ENCODE measurements at regions not wholly inside any gene's neighbourhood (a gene's known extent, or its start where the extent isn't known, plus 50 kb on each side); places are given as distances from the start of the nearest gene placed in this dataset.

DNA sequence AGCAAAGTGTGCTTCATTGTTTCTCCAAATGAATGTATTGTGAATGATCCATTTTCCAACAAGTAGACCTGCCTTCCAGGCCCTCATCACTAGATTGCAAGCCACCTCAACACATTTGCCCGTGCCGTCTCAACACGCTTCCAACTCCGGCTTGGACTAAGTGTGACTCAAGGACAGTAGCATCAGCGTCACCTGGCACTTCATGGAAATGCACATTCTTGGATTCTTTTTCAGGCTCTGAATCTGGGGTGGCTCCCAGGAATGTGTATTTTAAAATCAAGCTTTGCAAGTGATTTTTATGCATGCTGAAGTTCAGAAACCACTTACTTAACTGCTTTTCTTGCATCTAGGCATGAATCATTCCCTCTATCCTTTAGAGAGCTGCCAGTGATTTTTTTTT is 129.6 kb upstream of the EEF1E1 start:
- H3K9me3 Mint-ChIP-seq, result no peaks in the 10 kb centered on the region
- intact Hi-C loops (cut with micrococcal nuclease), result no loop called here
- no peak for DNase-seq

DNA sequence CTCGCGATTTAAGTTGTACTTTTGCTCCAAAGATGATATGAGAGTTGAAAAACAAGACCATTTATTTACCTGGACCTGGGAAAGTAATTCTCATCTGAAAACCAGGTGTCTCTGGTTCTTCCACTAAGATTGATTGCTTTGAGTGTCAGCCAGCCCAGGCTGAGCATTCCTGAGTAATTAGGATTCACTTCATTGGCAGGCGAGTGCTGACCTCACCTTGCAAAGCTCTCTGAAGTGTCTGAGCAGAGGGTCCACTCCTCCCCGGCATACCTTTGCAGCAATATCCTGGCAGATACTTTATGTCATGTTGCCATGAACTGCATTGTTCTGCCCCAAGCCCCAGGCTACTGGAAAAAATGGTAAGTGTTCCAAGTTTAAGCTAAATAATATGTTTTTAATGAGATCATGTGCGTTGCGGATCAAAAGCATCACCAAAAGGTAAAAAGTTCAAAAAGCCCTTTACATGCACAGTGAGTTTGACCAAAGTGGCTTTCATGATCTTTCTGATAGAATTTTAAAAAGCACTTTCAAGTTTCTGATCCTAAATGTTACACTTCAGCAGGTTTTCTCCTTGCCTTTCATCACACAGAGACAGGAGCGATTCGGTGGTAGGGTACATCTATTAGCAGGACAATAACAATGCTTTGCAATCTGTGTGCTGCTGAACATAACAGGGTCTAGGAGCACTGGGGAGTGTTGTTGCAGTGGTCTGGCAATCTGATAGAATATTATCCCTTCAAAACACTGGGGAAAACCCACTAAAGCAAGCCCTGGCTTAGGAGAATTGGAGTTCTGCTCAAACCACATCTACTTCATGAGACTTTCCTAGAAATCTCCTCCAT is 127.8 kb upstream of the EEF1E1 start:
- no peak for DNase-seq
- CTCF ChIA-PET, result interaction anchor here (1.4 to 2.3 kb wide), 2 partner anchors 11 to 99 kb away, joined by 3 to 14 read pairs; no protein-coding TSS in a partner anchor
- no peaks in the 10 kb centered on the region for H3K4me1 Mint-ChIP-seq (ENCODE audit: low read depth)
- no peaks in the 10 kb centered on the region for H3K36me3 Mint-ChIP-seq (ENCODE audit: low read depth)
- no peaks in the 10 kb centered on the region for H3K9me3 Mint-ChIP-seq
- intact Hi-C loops (cut with micrococcal nuclease), result loop anchor here (10.0 kb wide), 1 partner anchor 315 kb away; the partner anchor contains the start of gene TXNDC5
- H3K27me3 Mint-ChIP-seq (ENCODE audit: low read depth), result peaks cover 1% of the 10 kb centered on the region
- no peak overlapping the region for H3K27ac Mint-ChIP-seq
- no peak overlapping the region for H3K4me3 Mint-ChIP-seq

More for the DNA sequence above, 129.6 kb upstream of the EEF1E1 start:
- Mint-ChIP-seq H3K27ac (no peak overlapping the region), H3K4me1 (ENCODE audit: low read depth) (no peaks in the 10 kb centered on the region), H3K4me3 (no peak overlapping the region), H3K27me3 (ENCODE audit: low read depth) (peaks cover 4% of the 10 kb centered on the region), H3K36me3 (ENCODE audit: low read depth) (no peaks in the 10 kb centered on the region)
- CTCF ChIA-PET, result no interaction called here

DNA sequence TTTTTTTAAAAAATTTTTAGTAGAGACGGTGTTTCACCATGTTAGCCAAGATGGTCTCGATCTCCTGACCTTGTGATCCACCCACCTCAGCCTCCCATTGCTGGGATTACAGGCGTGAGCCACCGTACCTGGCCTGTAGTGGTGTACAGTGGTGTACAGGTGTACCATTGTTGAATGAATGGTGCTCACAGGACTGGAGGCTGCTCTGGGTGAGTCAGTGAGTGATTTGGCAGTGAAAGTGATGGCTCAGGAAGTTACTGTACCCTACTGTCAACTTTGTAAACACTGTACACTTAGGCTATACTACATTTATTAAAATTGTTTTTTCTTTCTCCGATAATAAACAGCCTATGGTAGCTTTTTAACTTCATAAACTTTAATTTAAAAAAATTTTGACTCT is 122.8 kb upstream of the EEF1E1 start:
- CTCF ChIA-PET, result interaction anchor here (1.3 kb wide), 1 partner anchor 94 kb away, joined by 6 read pairs; no protein-coding TSS in a partner anchor
- intact Hi-C loops (cut with micrococcal nuclease), result loop anchor here (10.0 kb wide), 1 partner anchor 310 kb away; the partner anchor contains the start of gene TXNDC5
- Mint-ChIP-seq H3K27ac (no peak overlapping the region), H3K4me3 (no peak overlapping the region), H3K9me3 (no peaks in the 10 kb centered on the region), H3K27me3 (ENCODE audit: low read depth) (no peaks in the 10 kb centered on the region), H3K4me1 (ENCODE audit: low read depth) (no peaks in the 10 kb centered on the region), H3K36me3 (ENCODE audit: low read depth) (no peaks in the 10 kb centered on the region)
- DNase-seq, result no peak

DNA sequence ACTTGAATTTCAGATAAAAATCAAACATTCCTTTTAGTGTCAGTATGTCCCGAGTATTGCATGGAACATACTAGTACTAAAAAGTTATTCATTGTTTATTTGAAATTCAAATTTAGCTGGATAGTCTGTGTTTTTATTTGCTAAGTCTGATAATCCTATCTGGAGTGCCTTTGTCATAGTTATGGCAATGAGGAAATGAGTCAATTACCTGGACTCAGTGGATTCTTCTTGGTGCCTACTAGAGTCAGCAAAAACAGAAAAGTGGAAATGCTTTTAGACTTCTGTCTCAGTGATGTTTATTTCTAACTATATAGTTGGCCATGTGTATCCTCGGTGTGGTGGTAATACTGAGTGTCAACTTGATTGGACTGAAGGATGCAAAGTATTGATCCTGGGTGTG is 121.3 kb upstream of the EEF1E1 start:
- no peak overlapping the region for H3K27ac Mint-ChIP-seq
- no peaks in the 10 kb centered on the region for H3K27me3 Mint-ChIP-seq (ENCODE audit: low read depth)
- DNase-seq, result no peak
- intact Hi-C loops (cut with micrococcal nuclease), result loop anchor here (10.0 kb wide), 1 partner anchor 309 kb away; the partner anchor contains the start of gene TXNDC5
- H3K4me3 Mint-ChIP-seq, result no peak overlapping the region
- CTCF ChIA-PET, result no interaction called here
- no peaks in the 10 kb centered on the region for H3K36me3 Mint-ChIP-seq (ENCODE audit: low read depth)
- no peaks in the 10 kb centered on the region for H3K4me1 Mint-ChIP-seq (ENCODE audit: low read depth)
- no peaks in the 10 kb centered on the region for H3K9me3 Mint-ChIP-seq

DNA sequence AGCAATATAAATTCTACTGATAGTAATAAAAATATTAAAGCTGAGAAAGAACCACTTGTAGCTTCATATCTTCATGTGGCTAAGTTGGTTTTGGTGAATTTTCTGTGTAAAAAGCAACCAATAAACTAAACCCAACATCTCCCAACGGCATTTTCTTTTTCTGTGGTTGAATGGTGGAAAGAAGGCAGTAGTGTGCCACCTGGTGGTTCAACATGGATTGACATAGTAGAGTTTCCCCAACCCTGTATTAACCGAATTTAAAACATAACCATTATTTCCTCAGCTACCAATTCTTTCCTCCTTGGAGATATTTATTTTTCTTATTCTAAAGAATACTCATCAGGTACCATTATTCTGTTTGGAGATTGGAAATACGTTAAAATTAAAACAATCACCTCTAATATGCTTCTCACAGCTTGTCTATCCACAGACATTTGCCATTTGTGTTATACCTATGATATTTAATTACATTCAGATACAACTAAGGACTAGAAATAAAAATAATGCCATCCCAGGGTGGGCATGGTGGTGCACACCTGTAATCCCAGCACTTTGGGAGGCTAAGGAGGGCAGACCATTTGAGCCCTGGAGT is 117.1 kb upstream of the EEF1E1 start:
- intact Hi-C loops (cut with micrococcal nuclease), result loop anchor here (1.0 to 2.0 kb wide), 4 partner anchors 88 to 601 kb away; partner anchors contain the start of gene BLOC1S5
- Mint-ChIP-seq H3K27ac (no peak overlapping the region), H3K9me3 (no peaks in the 10 kb centered on the region), H3K27me3 (ENCODE audit: low read depth) (peaks cover 6% of the 10 kb centered on the region), H3K36me3 (ENCODE audit: low read depth) (no peaks in the 10 kb centered on the region), H3K4me1 (ENCODE audit: low read depth) (no peaks in the 10 kb centered on the region), H3K4me3 (no peak overlapping the region)
- peak; percentile 66 for DNase-seq
- CTCF ChIA-PET, result interaction anchor here (0.6 to 4.3 kb wide), 34 partner anchors 10 to 674 kb away, joined by 3 to 99 read pairs (median 4); partner anchors contain the start of genes BLOC1S5, BMP6 and EEF1E1

DNA sequence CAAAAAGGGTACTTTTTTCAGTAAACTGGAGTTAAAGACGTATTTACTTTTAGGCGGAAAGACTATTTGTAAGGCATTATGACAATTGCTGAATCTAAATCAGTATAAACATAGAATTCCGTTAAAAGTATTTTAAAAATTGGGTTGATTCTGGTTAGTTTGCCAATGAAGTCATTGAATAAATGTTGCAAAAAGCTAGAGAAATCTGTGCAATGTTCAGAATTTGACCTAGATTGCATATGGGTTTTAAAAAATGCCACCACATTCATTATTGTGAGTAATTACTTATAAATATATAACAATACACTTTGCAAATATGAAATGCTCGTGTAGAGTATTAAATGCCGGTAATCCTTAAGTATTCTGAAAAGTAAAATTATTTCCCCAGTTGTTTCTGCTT is 116.5 kb upstream of the EEF1E1 start:
- H3K36me3 Mint-ChIP-seq (ENCODE audit: low read depth), result no peaks in the 10 kb centered on the region
- H3K27ac Mint-ChIP-seq, result no peak overlapping the region
- H3K4me1 Mint-ChIP-seq (ENCODE audit: low read depth), result no peaks in the 10 kb centered on the region
- H3K9me3 Mint-ChIP-seq, result no peaks in the 10 kb centered on the region
- no peak overlapping the region for H3K4me3 Mint-ChIP-seq
- peaks cover 6% of the 10 kb centered on the region for H3K27me3 Mint-ChIP-seq (ENCODE audit: low read depth)
- DNase-seq, result no peak
- CTCF ChIA-PET, result interaction anchor here (0.6 to 4.3 kb wide), 33 partner anchors 9 to 674 kb away, joined by 3 to 99 read pairs (median 4); partner anchors contain the start of genes BLOC1S5, BMP6 and EEF1E1
- intact Hi-C loops (cut with micrococcal nuclease), result loop anchor here (1.0 to 2.0 kb wide), 4 partner anchors 88 to 600 kb away; partner anchors contain the start of gene BLOC1S5

DNA sequence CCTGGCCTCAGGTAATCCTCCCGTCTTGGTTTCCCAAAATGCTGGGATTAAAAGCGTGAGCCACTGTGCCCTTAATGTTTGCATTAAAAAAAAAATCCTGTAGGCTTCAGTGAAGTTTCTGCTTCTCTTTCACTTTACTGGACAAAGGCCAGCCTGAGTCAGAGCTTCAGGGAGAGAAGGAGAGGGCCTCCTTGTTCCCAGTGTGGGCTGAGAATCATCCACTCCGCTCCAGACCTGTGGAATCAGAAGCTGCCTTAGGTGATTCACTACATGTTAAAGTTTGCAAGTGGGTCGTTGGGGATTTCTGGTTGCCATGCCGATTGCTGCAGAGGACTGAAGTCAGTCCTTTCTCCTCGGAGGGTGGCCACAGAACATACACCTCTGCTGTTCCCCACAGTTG is 113.3 kb upstream of the EEF1E1 start:
- intact Hi-C loops (cut with micrococcal nuclease), result no loop called here
- no peak for DNase-seq

DNA sequence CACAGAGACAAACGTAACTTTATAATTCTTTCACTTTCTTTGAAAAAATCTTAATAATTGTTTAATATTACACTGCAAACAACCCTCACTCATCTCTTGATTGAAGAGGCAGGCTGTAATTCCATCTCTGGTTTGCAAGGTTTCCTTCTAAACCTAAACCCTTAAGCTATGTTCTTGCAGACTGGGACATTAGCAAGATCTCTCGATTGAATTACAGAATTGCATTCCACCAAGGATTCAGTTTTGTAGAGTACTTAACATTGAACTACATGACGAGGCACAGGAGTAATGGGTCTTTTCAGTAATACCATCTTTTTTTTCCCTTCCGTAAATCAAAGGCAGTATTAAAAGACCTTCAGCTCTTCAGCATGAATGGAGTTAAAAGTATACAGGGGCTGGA is 111.6 kb upstream of the EEF1E1 start:
- H3K27me3 Mint-ChIP-seq (ENCODE audit: low read depth), result peaks cover 6% of the 10 kb centered on the region
- no peaks in the 10 kb centered on the region for H3K36me3 Mint-ChIP-seq (ENCODE audit: low read depth)
- H3K27ac Mint-ChIP-seq, result no peak overlapping the region
- CTCF ChIA-PET, result interaction anchor here (0.6 to 1.5 kb wide), 2 partner anchors 82 to 250 kb away, joined by 3 read pairs; no protein-coding TSS in a partner anchor
- intact Hi-C loops (cut with micrococcal nuclease), result no loop called here
- no peak overlapping the region for H3K4me3 Mint-ChIP-seq
- no peaks in the 10 kb centered on the region for H3K4me1 Mint-ChIP-seq (ENCODE audit: low read depth)
- DNase-seq, result no peak
- no peaks in the 10 kb centered on the region for H3K9me3 Mint-ChIP-seq

More for the DNA sequence above, 113.3 kb upstream of the EEF1E1 start:
- Mint-ChIP-seq H3K4me3 (no peak overlapping the region), H3K27ac (no peak overlapping the region), H3K4me1 (ENCODE audit: low read depth) (no peaks in the 10 kb centered on the region), H3K9me3 (no peaks in the 10 kb centered on the region), H3K27me3 (ENCODE audit: low read depth) (peaks cover 6% of the 10 kb centered on the region), H3K36me3 (ENCODE audit: low read depth) (no peaks in the 10 kb centered on the region)
- CTCF ChIA-PET, result no interaction called here

DNA sequence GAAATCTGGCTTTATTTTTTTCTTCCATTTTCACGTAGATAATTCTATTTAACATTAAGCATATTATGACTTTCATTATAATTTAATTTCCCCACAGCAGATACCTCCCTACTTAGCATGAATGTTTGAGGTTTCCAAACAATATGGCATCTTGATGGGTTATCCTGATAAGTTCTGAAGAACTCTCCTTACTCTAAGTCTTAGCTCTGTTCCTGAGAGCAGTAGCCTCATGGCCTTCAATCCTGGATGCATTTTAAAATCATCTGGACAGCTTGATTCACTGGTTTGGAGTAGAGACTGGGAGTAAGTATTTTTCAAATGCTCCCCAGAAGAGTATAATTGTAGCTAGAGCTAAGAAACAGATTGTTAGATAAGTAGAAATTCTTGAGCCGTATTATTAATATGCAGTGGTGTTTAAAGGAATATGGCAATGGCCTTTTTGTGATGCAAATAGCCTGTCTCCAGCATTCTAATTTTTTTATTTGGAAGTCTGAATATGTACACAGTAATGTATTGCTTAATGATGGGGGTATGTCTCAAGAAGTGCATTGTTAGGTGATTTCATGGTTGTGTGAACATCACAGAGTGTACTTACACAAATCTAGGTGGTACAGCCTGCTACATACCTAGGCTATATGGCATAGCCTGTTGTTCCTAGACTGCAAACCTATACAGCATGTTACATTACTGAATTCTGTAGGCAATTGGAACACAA is 110.5 kb upstream of the EEF1E1 start:
- CTCF ChIA-PET, result interaction anchor here (1.5 kb wide), 1 partner anchor 81 kb away, joined by 3 read pairs; no protein-coding TSS in a partner anchor
- intact Hi-C loops (cut with micrococcal nuclease), result no loop called here
- no peaks in the 10 kb centered on the region for H3K9me3 Mint-ChIP-seq
- H3K36me3 Mint-ChIP-seq (ENCODE audit: low read depth), result no peaks in the 10 kb centered on the region
- no peaks in the 10 kb centered on the region for H3K4me1 Mint-ChIP-seq (ENCODE audit: low read depth)
- peaks cover 3% of the 10 kb centered on the region for H3K27me3 Mint-ChIP-seq (ENCODE audit: low read depth)
- no peak overlapping the region for H3K27ac Mint-ChIP-seq
- DNase-seq, result no peak
- no peak overlapping the region for H3K4me3 Mint-ChIP-seq

DNA sequence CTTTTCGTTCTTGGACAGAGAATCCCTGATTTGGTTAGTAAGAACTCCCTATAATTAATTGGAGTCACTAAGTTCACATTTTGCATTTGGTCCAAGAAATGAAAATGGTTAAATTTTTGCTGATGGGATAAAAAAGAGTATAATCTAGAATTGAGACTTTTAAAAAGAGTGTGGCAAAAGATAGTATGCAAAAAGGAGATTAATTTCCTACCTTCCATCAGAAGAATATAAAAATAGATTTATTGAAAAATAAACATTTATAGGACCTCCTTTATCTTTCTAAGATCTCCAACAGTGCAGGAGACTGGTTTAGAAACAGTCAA is 105.5 kb upstream of the EEF1E1 start:
- CTCF ChIA-PET, result no interaction called here
- Mint-ChIP-seq H3K4me3 (no peak overlapping the region), H3K9me3 (no peaks in the 10 kb centered on the region), H3K27ac (no peak overlapping the region), H3K4me1 (ENCODE audit: low read depth) (no peaks in the 10 kb centered on the region), H3K36me3 (ENCODE audit: low read depth) (no peaks in the 10 kb centered on the region), H3K27me3 (ENCODE audit: low read depth) (peaks cover 8% of the 10 kb centered on the region)
- intact Hi-C loops (cut with micrococcal nuclease), result no loop called here
- DNase-seq, result no peak

DNA sequence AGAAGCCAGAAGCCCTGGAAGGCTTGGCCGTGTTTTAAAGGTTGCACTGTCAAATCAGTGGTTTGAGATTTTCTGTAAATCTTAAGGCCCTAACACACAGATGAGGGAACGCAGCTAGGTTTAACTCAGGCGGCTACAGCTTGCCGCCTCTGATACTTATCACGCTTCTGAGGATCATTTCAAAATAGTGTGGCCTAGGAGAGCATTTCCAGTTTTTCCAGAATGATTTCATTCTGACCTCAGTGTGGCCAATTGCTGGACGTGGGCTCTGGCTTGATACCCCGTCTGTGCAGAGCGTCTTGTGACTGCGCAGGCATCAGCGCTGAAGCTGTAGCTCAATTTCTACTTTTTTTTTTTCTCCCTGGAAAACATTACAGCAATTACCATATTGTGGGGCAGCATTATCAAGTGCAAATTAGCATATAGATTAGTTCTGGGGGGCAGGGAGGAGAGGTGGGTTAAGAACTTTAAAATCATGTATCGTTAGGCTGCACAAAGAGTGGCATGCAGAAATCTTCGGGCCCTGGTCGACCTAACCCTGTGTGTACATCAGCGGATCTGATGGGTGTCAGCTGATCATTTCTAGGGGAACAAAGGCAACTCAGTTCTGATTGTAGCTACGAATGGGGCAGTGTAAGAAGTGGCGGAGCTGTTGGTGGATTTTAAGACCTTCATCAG is 105.0 kb upstream of the EEF1E1 start:
- Mint-ChIP-seq H3K27ac (no peak overlapping the region), H3K36me3 (ENCODE audit: low read depth) (no peaks in the 10 kb centered on the region), H3K4me1 (ENCODE audit: low read depth) (no peaks in the 10 kb centered on the region), H3K9me3 (no peaks in the 10 kb centered on the region), H3K27me3 (ENCODE audit: low read depth) (peaks cover 9% of the 10 kb centered on the region), H3K4me3 (no peak overlapping the region)
- intact Hi-C loops (cut with micrococcal nuclease), result no loop called here
- no peak for DNase-seq
- CTCF ChIA-PET, result interaction anchor here (1.9 kb wide), 1 partner anchor 11 kb away, joined by 10 read pairs; no protein-coding TSS in a partner anchor
